WERI-Rb-1 (cell line): ENCODE measurements at regions not wholly inside any gene's neighbourhood (a gene's known extent, or its start where the extent isn't known, plus 50 kb on each side); places are given as distances from the start of the nearest gene placed in this dataset.

ENCODE experiments used
- DNase-seq: peaks from one replicate; pipeline ENCODE4 v3.0.0-alpha.2; 2020
- H3K27ac ChIP-seq: fragments of 250-450 bp; sonication (Bioruptor Pico); 2 replicates; pipeline ENCODE4 v1.5.1; 2020; ENCODE audit warnings: mild to moderate bottlenecking, moderate library complexity
- H3K27me3 ChIP-seq: fragments of 250-450 bp; sonication (Bioruptor Pico); 2 replicates; pipeline ENCODE4 v1.5.1; 2021; ENCODE audit warnings: mild to moderate bottlenecking, low read depth, moderate library complexity; ENCODE audit not compliant: insufficient read depth, severe bottlenecking
- H3K36me3 ChIP-seq: fragments of 250-450 bp; sonication (Bioruptor Pico); 2 replicates; pipeline ENCODE4 v1.5.1; 2020; ENCODE audit warnings: mild to moderate bottlenecking, moderate library complexity
- H3K4me3 ChIP-seq: 2 replicates; pipeline ENCODE4 v1.5.1; 2011; ENCODE audit warnings: low read depth, mild to moderate bottlenecking, control low read depth, low read length
- H3K9me3 ChIP-seq: fragments of 250-450 bp; sonication (Bioruptor Pico); 2 replicates; pipeline ENCODE4 v1.5.1; 2021; ENCODE audit warnings: mild to moderate bottlenecking, moderate library complexity; ENCODE audit not compliant: severe bottlenecking
- CTCF ChIP-seq: IDR thresholded peaks from 2 replicates; pipeline ENCODE4 v1.5.1; 2011; ENCODE audit warnings: low read depth, mild to moderate bottlenecking, control low read depth, inconsistent platforms, low read length

GRCh38 chr15:87608238-87609028, 648.1 kb downstream of the NTRK3 start:
- peak; percentile 20 for DNase-seq
- Histone ChIP-seq H3K27ac (no peak overlapping the region), H3K36me3 (no peaks in the 10 kb centered on the region), H3K27me3 (no peaks in the 10 kb centered on the region), H3K9me3 (no peaks in the 10 kb centered on the region), H3K4me3 (no peak overlapping the region)
- TF ChIP-seq CTCF: no peak

- H3K9me3 ChIP-seq: no peaks in the 10 kb centered on the region
- no peak overlapping the region for H3K4me3 ChIP-seq
- H3K27ac ChIP-seq: no peak overlapping the region
- H3K27me3 ChIP-seq: no peaks in the 10 kb centered on the region
- no peak for DNase-seq
- no peak for TF ChIP-seq CTCF
- H3K36me3 ChIP-seq: no peaks in the 10 kb centered on the region
Measured at GRCh38 chr15:87606971-87607370, 649.6 kb downstream of the NTRK3 start.

GRCh38 chr15:87604857-87605446, 651.6 kb downstream of the NTRK3 start:
- DNase-seq: peak; percentile 52
- no peaks in the 10 kb centered on the region for H3K36me3 ChIP-seq

GRCh38 chr15:87602371-87602770, 654.2 kb downstream of the NTRK3 start:
- no peaks in the 10 kb centered on the region for H3K36me3 ChIP-seq
- TF ChIP-seq CTCF: no peak

More at GRCh38 chr15:87604857-87605446, 651.6 kb downstream of the NTRK3 start:
- no peaks in the 10 kb centered on the region for H3K27me3 ChIP-seq
- no peak overlapping the region for H3K27ac ChIP-seq
- peak; percentile 82 for TF ChIP-seq CTCF
- H3K4me3 ChIP-seq: no peak overlapping the region
- no peaks in the 10 kb centered on the region for H3K9me3 ChIP-seq

GRCh38 chr15:87599616-87600015, 656.9 kb downstream of the NTRK3 start:
- no peaks in the 10 kb centered on the region for H3K36me3 ChIP-seq
- H3K27ac ChIP-seq: no peak overlapping the region
- no peaks in the 10 kb centered on the region for H3K27me3 ChIP-seq
- no peak overlapping the region for H3K4me3 ChIP-seq
- no peak for DNase-seq
- no peak for TF ChIP-seq CTCF
- H3K9me3 ChIP-seq: no peaks in the 10 kb centered on the region

More at GRCh38 chr15:87602371-87602770, 654.2 kb downstream of the NTRK3 start:
- Histone ChIP-seq H3K27ac (no peak overlapping the region), H3K9me3 (no peaks in the 10 kb centered on the region), H3K4me3 (no peak overlapping the region), H3K27me3 (no peaks in the 10 kb centered on the region)
- DNase-seq: peak; percentile 27
